GM19372 (cell line): ENCODE measurements at regions not wholly inside any gene's neighbourhood (a gene's known extent, or its start where the extent isn't known, plus 50 kb on each side); places are given as distances from the start of the nearest gene placed in this dataset.

Source experiments
- ATAC-seq: cut with Tn5 transposase; IDR thresholded peaks from one replicate; pipeline ENCODE4 v1.9.1; 2021; ENCODE audit warnings: mild to moderate bottlenecking, low read depth, moderate library complexity; ENCODE audit not compliant: unreplicated experiment

DNA sequence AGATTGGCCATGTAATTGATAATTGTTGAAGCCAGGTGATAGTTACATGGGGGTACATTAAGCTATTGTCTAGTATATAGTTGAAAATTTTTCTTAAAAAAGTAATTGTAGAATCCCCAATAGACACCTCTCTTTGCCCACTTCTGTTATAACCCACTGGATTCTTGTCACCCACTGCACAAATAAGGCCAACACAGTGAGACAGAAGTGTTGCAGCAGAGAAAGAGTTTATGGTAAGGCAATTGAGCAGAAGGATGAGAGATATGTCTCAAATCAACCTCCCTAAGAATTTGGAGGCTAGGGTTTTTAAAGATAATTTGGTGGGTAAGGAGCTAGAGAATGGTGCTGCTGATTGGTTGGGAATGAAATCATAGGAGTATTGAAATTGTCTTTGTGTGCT, 270.3 kb upstream of the TAC1 start:
- no peak for ATAC-seq

DNA sequence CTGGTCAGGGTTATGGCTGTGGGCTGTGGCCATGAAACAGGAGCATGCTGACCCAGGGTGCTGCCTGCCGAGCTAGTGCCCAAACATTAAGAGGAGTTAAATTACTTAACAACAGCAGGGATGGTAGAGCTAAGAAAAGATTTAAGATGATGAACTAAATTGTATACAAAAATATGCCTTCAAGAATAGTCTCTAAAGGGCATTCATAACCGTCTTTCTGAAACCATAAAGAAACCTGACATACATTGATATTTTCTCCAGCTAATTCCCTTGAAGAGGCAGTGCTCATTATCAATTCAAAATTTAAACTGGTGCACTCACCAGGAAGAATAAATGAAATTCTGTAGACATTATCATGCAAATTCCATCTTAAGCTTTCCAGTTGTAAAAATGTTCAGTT, 265.8 kb upstream of the TAC1 start:
- ATAC-seq, result no peak

DNA sequence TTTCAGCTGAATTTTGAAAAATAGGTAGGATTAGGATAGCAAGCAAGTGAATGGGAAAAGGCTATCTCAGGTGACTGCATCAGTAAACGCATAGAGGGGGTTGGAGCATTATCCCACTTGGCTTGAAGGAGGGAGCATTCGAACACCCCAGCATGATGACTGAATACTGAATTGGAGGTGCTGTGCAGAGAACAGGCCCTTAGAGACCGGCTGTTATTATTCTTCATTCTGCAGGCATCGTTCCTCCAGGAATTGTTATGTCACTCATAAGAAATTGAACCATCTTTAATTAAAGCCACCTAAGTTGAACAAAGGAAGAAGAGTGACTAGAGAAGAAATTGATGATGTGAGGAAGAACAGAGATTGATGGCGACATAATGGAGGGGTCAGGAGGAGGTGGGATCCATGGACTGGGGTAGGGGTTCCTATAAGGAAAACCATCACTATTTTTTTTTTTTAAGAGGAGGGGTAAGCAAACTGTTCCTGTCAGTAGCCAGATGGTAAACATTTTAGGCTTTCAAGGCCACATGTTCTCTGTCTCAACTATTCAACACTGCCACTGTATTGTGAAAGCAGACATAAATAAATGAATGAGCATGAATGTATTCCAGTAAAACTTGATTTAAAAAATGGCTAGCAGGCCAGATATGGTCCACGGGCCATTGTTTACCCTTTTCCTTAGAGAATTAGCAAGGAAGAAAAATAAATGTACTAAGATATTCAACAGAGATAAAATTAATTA, 264.7 kb upstream of the TAC1 start:
- ATAC-seq, result no peak

DNA sequence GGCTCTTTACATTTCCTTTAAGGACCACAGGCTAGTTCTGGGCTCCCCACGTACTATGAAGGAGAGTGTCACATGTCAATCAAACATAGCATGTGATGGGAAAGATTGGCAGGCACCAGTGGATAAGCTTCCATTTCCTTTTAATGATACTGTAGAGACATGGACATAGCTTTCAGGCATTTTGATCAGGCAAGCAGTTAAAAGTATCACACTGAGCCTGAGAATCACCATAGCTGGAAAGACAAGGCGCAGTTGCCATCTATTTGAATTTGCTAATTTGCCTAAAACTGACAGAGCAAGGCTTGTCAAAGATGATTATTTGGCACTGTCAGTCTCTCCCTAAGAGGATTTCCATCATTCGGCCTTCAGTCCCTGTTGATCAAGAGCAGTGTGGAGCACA, 263.4 kb upstream of the TAC1 start:
- no peak for ATAC-seq

DNA sequence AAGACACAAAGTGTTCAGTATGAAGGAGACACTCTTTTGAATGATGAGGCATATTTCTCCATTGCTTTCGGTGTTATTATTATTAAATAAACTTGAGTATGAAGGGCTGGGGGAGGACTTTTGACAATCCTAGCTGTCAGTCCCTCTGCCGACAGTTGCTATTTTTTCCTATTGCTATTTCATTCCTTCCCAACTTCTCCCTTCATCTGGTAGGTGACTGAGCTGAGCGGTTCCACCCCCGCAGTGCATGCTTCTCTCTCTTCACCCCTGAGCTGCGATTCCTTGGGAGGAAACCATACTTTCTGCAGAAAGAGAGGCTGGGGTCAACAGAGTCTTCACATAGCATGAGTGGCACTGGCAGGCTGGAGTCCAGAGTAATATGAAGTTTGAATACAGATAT, 261.2 kb upstream of the TAC1 start:
- no peak for ATAC-seq

DNA sequence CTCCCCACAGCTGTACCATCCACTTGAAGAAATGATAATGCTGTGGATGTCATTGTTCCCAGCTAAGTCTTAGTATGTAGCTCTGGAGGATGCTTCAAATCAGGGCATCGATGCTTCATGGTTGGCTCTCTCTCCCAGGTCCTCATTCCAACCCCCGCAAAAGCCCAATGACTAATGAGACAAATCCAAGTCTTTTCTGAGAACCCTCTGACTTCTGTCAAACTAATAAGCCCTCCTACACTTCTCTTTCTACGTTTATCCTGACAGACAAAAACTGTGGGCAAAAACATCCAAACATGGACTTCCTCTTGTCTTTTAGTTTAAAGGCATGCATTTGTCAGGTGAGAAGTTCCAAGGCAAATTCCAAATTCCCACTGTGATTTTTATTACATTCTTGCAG, 260.4 kb upstream of the TAC1 start:
- no peak for ATAC-seq

DNA sequence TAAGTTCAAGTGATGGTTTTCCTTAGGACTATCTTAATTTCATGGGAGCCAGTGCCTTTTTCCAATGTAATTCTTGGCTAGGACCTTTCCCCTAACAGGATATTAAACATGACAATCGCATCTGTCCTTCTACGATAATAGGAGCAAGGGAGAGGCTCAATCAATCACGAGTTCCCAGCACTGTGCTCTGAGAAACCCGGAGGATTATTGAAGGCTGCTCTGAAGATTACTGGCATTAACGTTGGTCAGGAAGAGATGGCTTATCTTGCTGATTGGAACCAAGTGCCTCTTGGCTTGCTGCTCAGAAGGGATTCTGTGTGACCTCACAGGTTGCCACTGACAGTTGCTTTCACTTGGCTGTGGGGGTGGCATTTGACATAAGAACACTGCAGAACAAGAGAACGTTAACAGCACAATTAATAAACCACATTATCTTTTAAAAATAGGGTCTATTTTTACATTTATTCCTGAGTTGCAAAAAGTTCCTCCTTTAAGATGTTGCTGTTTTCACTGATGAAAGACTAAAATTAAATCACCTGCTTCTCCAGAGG, 252.1 kb upstream of the TAC1 start:
- no peak for ATAC-seq

DNA sequence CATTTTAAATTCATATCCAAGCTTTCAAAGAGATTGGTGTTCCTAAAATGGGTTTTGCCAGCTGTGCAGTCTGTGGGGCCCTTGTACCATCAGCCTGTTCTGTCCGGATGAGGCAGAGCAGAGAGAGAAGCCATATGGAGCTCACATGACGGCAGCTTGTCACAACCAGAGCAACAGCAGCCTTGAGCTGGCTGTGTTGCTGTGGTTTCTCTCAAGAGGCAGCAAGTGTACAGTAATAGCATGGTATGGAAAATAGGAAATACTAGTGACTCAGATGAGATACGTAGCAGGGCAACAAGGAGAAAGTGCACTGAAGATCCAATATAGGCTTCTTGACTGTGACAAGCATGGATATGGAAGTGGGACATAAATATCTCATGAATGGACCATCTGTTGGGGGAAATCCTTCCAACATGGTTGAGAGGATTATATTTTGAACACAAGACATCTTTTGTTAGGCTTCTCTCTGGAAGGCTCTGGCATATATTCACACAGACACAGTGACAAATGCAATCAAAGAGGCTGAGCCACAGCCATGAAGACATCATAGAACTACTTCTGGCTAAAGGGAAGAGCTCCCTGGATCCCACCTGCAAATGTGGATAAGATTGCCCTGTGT, 251.0 kb upstream of the TAC1 start:
- no peak for ATAC-seq

DNA sequence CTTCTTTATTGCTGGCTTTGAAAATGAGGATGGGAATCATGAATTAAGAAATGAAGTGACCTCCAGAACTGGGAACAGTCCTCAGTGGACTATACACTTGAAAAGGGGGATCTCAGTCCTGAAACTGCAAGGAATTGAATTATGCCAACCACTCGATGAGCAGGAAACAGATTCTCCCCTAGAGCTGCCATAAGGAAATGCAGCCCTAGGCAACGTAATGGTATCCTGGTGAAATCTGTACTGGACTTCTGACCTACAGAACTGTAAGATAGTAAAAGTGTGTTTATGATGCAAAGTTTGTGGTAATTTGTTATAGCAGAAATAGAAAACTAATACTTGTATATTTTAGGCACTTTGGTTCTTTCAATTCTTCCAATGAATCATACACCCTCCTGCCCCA, 236.4 kb upstream of the TAC1 start:
- ATAC-seq, result no peak

DNA sequence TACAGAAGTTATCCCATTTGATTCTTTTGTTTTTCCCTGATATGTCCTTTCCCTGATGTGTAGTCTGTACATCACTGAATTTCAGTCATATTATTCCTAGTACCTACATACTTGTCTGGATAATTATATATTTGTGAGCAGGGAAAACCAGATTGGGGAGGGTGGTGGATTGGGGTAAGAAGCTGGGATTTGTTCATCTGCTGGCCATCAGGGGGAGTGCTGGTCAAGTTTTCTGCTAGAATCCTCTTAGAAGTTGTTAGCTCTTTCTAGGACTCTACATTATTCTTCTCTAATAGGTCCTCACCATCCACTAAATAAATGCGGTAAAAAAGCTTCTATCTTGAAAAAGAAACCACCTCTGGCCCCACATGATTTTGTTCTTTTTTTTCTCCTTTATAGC, 232.7 kb upstream of the TAC1 start:
- ATAC-seq, result peak; percentile 82

DNA sequence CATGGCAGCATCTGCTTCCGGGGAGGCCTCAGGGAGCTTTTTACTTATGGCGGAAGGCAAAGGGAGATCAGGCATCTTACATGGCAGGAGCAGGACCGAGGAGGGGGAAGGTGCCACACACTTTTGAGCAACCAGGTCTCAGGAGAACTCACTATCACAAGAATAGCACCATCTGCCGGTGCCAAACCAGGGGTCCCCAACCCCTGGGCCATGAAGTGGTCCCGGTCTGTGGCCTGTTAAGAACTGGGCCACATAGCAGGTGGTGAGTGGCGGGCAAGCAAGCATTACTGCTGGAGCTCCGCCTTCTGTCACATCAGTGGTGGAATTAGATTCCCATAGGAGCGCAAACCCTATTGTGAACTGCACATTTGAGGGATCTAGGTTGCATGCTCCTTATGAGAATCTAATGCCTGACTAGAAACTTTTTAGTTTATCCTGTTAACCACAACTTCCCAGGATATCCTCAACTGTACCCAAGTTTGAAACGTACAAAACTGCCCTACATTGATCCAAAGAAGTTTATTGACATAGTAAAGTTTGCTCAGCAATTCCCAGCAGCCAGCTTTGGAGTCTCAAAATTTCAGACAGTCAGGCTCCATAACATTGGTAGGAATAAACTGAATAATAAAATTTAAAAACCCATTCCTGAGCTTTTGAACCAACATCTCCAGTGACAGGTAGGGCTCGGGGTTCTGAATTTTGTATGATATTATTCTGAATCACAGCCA, 228.4 kb upstream of the TAC1 start:
- no peak for ATAC-seq

DNA sequence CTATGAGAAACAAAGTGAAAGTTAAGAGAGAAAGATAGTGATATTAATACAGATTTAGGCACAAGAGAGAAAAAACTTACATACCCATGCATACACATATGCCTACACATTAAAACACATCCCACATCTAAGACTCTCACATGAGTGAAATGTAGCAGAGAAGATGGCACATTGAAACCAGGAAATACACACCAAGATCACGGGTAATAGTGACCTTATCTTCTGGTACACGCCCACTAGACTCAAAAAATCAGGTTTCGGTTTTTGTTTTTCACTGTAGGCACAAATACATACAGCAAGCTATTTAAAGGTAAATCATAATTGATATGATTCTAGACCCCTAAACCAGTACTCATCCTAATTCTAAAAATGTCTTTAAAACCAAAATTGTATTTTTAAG, 225.2 kb upstream of the TAC1 start:
- ATAC-seq, result no peak

DNA sequence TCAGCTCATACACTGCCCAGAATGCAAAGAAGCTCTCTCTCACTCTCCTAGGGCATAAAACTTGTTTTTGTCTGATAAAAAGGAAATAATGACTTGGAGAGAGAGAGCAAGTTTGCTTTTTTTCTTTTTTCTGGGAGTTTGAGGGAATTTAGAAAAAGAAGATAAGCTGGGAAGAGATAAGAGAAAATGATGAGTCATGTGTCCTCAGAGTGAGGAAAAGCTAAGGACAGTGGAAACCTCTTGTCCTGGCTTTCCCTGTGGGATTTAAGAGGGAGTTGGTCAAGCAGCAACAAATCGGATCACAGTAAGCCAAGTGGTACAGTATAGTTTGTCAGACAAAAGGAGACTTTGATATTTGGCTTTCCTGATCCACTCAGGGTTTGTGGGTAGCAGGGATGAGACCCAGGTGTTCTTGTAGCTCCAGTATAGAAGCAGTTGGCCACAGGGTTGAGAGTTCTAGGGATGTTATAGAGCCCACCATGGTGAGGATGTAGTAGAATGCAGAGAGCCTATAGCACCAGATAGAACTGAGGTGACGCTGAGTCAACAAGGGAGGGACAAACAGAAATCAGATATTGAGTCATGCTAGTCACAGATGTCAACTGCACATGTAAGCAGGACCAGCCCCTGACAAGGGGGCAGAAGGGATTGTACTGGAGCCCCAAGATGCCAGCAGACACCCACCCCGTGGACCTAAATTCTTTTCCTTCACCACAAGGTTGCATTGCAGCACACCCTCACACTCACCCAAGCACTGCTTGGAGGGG, 219.3 kb upstream of the TAC1 start:
- ATAC-seq, result no peak

DNA sequence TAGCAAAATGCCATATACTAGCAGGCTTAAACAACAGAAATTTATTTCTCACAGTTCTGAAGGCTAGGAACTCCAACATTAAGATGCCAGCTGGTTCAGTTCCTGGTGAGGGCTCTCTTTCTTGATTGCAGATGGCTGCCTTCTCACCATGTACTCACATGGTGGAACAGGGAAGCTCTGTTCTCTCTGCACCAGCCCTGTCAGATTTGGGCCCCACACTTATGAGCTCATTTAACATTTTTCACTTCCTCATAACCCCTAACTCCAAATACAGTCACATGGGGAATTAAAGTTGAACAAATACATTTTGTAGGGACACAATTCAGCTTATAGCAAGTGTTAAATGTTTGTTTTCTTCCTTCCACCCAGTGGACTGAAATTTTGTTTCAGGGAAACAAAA, 218.6 kb upstream of the TAC1 start:
- ATAC-seq, result no peak

DNA sequence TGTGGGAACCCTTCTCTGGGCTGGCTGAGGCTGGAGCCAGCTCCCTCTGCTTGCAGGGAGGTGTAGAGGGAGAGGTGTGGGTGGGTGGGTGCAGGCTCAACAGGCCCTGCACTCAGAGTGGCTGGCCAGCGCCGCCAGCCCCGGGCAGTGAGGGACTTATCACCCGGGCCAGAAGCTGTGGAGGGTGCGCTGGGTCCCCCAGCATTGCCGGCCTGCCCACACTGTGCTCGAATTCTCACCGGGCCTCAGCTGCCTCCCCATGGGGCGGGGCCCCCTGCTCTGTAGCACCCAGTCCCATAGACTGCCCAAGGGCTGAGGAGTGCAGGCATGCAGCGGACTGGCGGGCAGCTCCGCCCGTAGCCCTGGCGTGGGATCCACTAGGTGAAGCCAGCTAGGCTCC, 190.7 kb upstream of the TAC1 start:
- ATAC-seq, result no peak

DNA sequence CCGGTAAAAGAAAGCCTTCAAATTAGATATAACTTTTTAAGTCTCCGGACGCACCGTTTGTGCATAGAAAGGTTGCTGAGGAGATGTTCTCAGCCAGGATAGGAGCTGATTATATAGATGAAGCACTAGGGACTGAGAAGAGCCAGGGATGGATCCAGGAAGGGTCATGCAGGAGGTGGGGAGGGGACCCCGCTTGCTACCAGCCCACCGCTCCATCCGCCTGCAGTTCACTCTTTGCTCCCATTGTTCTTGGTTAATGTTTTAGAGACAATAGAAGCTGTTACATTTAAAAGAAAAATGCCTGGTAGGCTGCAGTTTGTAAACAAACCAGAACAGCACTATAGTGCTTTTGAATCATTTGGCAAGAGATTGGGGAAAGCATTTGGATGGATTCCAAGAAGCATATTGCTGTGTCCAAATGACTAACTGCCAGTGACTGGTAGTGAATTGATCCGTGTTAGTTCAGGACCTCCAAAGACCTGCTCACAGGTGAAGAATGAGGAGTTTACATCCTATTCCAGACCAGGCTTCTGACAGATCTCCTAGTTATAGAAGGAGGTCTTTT, 175.9 kb upstream of the TAC1 start:
- no peak for ATAC-seq

DNA sequence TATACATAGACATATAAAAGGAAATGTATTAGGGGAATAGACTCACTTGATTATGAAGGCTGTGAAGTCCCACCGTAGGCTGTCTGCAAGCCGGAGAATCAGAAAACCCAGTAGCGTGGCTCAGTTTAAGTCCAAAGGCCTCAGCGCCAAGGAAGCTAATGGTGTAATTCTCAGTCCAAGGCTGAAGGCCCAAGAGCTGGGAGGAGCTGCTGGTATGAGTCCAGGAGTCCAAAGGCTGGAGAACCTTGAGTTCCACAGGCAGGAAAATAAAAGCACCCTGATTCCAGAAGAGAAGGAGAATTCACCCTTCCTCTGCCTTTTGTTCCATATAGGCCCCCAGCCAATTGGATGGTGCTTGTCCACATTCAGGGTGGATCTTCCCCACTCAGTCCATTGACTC, 166.2 kb upstream of the TAC1 start:
- no peak for ATAC-seq

DNA sequence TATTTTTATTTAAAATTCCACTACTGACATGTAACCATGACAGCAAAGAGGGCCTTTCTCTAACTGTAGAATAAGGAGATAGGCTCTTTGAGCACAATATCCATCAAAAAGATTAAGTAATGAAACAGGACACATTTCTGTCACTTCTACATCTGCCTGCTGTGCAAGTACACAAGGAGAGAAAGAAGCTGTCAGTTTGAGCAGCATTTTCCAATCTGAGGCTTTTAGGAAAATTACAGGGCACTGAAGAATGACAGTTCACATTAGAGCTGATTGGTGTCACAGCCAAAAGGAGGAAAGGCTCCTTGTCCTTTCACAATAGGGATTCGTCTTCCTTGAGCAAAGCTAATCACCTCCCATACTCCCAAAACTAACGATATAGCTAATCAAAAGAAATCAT, 158.8 kb upstream of the TAC1 start:
- no peak for ATAC-seq

DNA sequence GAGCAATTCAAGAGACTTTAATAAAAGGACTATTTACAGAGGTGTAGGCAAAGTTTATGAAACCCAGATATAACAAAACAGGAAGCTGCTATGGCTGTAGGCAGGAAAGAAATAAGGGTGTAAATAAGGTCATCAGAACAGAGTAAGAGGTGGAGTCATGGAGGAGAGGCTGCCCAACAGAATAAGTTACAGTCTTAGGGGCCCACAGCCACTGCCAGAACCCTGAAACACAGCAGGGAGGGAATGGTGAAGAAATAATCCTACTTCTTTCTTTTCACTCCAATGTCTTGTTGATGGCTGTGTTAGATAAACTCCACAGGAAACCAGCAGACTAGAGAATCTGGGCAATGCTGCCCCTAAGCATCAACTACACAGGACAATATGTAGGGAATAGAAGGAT, 155.8 kb upstream of the TAC1 start:
- no peak for ATAC-seq

DNA sequence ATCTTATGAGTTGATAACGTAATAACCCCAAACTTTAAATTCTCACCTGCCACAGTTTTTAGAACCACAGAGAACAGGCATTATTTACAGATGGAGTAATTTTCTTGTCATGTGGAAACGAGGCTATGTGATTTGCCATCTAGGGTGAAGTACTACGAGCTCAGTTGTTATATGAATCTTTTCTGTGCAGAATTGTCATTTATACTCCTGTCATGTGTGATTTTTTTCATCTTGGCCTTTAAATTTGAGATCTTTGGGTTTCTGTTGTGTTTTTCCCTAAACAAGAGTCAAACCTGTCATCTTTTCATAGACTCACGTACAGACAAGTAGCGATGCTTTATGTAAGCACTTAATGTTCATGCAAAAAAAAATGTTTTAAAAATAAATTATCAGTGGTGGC, 153.7 kb upstream of the TAC1 start:
- no peak for ATAC-seq

DNA sequence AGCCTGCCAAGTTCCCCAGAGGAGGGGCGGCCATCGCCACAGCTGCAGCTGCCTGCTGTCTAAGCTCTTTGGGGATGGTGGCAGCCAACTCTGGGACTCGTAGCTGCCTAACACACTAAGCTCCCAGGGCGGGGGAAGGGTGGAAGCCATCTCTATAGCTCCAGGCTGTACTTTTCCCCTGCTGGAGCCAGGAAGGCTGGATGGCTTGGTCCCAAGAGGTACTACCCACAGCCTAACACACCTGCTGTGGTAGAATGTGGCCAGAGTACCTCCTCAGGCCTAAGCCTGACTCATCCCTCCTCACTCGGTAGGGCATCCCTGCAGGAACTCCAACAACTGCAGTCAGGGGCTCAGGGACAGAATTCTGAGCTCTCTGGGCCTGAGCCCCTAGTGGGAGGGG, 151.7 kb upstream of the TAC1 start:
- ATAC-seq, result no peak
